ENCODE measurements at regions not wholly inside any gene's neighbourhood (a gene's known extent, or its start where the extent isn't known, plus 50 kb on each side); places are given as distances from the start of the nearest gene placed in this dataset.

GRCh38 chr21:27130154-27130553, 163.3 kb upstream of the ADAMTS5 start:
- CTCF ChIA-PET: no interaction called here
- Mint-ChIP-seq H3K27me3 (ENCODE audit: insufficient read depth, unreplicated experiment) (no peaks in the 10 kb centered on the region), H3K36me3 (ENCODE audit: insufficient read depth, unreplicated experiment) (no peaks in the 10 kb centered on the region), H3K27ac (ENCODE audit: unreplicated experiment) (no peak overlapping the region), H3K4me3 (ENCODE audit: unreplicated experiment) (no peak overlapping the region), H3K4me1 (ENCODE audit: low read depth, unreplicated experiment) (no peaks in the 10 kb centered on the region), H3K9me3 (ENCODE audit: unreplicated experiment) (no peaks in the 10 kb centered on the region)
- no peak for TF ChIP-seq CTCF (IDR thresholded peaks at IDR 0.05; ENCODE audit: insufficient read depth in 1 of 2, low read depth in 1 of 2, low read length in 1 of 2, severe bottlenecking in 1 of 2, unreplicated experiment in 1 of 2)
- Histone ChIP-seq H3K36me3 (ENCODE audit: control insufficient read depth, insufficient read depth, low read length) (no peaks in the 10 kb centered on the region), H3K27me3 (replicated peaks; ENCODE audit: control insufficient read depth, insufficient read depth, low read length) (no peaks in the 10 kb centered on the region), H3K4me1 (no peaks in the 10 kb centered on the region), H3K9me3 (no peaks in the 10 kb centered on the region), H3K4me3 (ENCODE audit: low read depth, low read length) (no peak overlapping the region)
- no TSS peak for BruUV-seq (replicated peaks)
- intact Hi-C loops (cut with micrococcal nuclease; ENCODE audit: unreplicated experiment): no loop called here
- no peak for DNase-seq
- POLR2A ChIA-PET: no interaction called here

GRCh38 chr21:27129694-27130093, 162.8 kb upstream of the ADAMTS5 start:
- TF ChIP-seq CTCF (IDR thresholded peaks at IDR 0.05; ENCODE audit: insufficient read depth in 1 of 2, low read depth in 1 of 2, low read length in 1 of 2, severe bottlenecking in 1 of 2, unreplicated experiment in 1 of 2): no peak

GRCh38 chr21:27129215-27129614, 162.3 kb upstream of the ADAMTS5 start:
- intact Hi-C loops (cut with micrococcal nuclease; ENCODE audit: unreplicated experiment): no loop called here
- POLR2A ChIA-PET: no interaction called here
- CTCF ChIA-PET: no interaction called here
- H3K4me1 ChIP-seq: no peaks in the 10 kb centered on the region
- TF ChIP-seq CTCF (IDR thresholded peaks at IDR 0.05; ENCODE audit: insufficient read depth in 1 of 2, low read depth in 1 of 2, low read length in 1 of 2, severe bottlenecking in 1 of 2, unreplicated experiment in 1 of 2): no peak
- no peak for DNase-seq
- H3K27me3 Mint-ChIP-seq (ENCODE audit: insufficient read depth, unreplicated experiment): no peaks in the 10 kb centered on the region
- no peak overlapping the region for H3K4me3 ChIP-seq (ENCODE audit: low read depth, low read length)
- no peak overlapping the region for H3K4me3 Mint-ChIP-seq (ENCODE audit: unreplicated experiment)
- no peaks in the 10 kb centered on the region for H3K9me3 ChIP-seq
- no TSS peak for BruUV-seq (replicated peaks)
- no peaks in the 10 kb centered on the region for H3K36me3 ChIP-seq (ENCODE audit: control insufficient read depth, insufficient read depth, low read length)
- H3K27me3 ChIP-seq (replicated peaks; ENCODE audit: control insufficient read depth, insufficient read depth, low read length): no peaks in the 10 kb centered on the region
- H3K4me1 Mint-ChIP-seq (ENCODE audit: low read depth, unreplicated experiment): no peaks in the 10 kb centered on the region
- no peaks in the 10 kb centered on the region for H3K36me3 Mint-ChIP-seq (ENCODE audit: insufficient read depth, unreplicated experiment)
- H3K27ac Mint-ChIP-seq (ENCODE audit: unreplicated experiment): no peak overlapping the region
- no peaks in the 10 kb centered on the region for H3K9me3 Mint-ChIP-seq (ENCODE audit: unreplicated experiment)

More at GRCh38 chr21:27129694-27130093, 162.8 kb upstream of the ADAMTS5 start:
- CTCF ChIA-PET: no interaction called here
- POLR2A ChIA-PET: no interaction called here
- DNase-seq: no peak
- intact Hi-C loops (cut with micrococcal nuclease; ENCODE audit: unreplicated experiment): no loop called here
- H3K27me3 Mint-ChIP-seq (ENCODE audit: insufficient read depth, unreplicated experiment): no peaks in the 10 kb centered on the region
- no peaks in the 10 kb centered on the region for H3K36me3 Mint-ChIP-seq (ENCODE audit: insufficient read depth, unreplicated experiment)
- no peaks in the 10 kb centered on the region for H3K4me1 Mint-ChIP-seq (ENCODE audit: low read depth, unreplicated experiment)
- H3K4me1 ChIP-seq: no peaks in the 10 kb centered on the region
- H3K36me3 ChIP-seq (ENCODE audit: control insufficient read depth, insufficient read depth, low read length): no peaks in the 10 kb centered on the region
- H3K27ac Mint-ChIP-seq (ENCODE audit: unreplicated experiment): no peak overlapping the region
- no peaks in the 10 kb centered on the region for H3K27me3 ChIP-seq (replicated peaks; ENCODE audit: control insufficient read depth, insufficient read depth, low read length)
- no peak overlapping the region for H3K4me3 Mint-ChIP-seq (ENCODE audit: unreplicated experiment)
- no TSS peak for BruUV-seq (replicated peaks)
- H3K4me3 ChIP-seq (ENCODE audit: low read depth, low read length): no peak overlapping the region
- no peaks in the 10 kb centered on the region for H3K9me3 Mint-ChIP-seq (ENCODE audit: unreplicated experiment)
- no peaks in the 10 kb centered on the region for H3K9me3 ChIP-seq

Data from Caco-2 (cell line).